ENCODE measurements at regions not wholly inside any gene's neighbourhood (a gene's known extent, or its start where the extent isn't known, plus 50 kb on each side); places are given as distances from the start of the nearest gene placed in this dataset.
"Not testable (repeated sequence)": the region's sequence is repeated elsewhere in the genome, so short reads cannot be mapped to it uniquely, and the experiment has no call there.

DNA sequence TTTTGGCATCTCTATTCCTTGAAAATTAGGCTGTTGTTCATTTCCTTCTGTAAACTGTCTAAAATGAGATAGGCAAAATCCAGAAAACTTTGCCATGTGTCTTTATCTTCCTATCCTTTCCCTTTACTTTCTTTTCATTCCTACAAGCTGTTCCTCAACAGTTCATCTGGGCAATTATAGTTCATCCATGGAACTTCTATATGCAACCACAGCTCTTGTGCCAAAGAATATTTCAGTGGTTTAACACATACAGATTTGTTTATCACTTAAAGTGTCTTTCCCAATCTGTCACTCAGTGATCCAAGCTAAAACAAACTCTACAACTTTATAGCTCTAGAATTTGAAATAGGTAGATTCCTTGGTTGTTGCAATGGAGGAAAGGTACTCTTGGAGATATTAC, 230.3 kb upstream of the EPHA6 start:
- H3K9me3 ChIP-seq = no peaks in the 10 kb centered on the region
- no peak for DNase-seq
- no peaks in the 10 kb centered on the region for H3K27me3 ChIP-seq
- no peak overlapping the region for H3K4me3 ChIP-seq
- H3K27ac ChIP-seq = no peak overlapping the region
- H3K4me1 ChIP-seq = no peaks in the 10 kb centered on the region
- TF ChIP-seq, protein P1, sequence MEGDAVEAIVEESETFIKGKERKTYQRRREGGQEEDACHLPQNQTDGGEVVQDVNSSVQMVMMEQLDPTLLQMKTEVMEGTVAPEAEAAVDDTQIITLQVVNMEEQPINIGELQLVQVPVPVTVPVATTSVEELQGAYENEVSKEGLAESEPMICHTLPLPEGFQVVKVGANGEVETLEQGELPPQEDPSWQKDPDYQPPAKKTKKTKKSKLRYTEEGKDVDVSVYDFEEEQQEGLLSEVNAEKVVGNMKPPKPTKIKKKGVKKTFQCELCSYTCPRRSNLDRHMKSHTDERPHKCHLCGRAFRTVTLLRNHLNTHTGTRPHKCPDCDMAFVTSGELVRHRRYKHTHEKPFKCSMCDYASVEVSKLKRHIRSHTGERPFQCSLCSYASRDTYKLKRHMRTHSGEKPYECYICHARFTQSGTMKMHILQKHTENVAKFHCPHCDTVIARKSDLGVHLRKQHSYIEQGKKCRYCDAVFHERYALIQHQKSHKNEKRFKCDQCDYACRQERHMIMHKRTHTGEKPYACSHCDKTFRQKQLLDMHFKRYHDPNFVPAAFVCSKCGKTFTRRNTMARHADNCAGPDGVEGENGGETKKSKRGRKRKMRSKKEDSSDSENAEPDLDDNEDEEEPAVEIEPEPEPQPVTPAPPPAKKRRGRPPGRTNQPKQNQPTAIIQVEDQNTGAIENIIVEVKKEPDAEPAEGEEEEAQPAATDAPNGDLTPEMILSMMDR (IDR thresholded peaks at IDR 0.05) = no peak
- intact Hi-C loops (cut with DNase I) = no loop called here
- H3K9ac ChIP-seq (ENCODE audit: low read depth in 2 of 2, low read length in 2 of 2) = no peak overlapping the region
- H3K36me3 ChIP-seq = no peaks in the 10 kb centered on the region

DNA sequence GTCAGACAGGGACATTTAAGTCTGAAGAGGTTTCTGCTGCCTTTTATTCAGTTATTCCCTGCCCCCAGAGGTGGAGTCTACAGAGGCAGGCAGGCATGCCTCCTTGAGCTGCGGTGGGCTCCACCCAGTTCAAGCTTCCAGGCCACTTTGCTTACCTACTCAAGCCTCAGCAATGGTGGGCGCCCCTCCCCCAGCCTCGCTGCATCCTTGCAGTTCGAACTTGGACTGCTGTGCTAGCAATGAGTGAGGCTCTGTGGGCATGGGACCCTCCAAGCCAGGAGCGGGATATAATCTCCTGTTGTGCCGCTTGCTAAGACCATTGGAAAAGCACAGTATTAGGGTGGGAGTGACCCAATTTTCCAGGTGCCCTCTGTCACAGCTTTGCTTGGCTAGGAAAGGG, 207.5 kb upstream of the EPHA6 start:
- H3K27ac ChIP-seq; H3K36me3 ChIP-seq; H3K9ac ChIP-seq (ENCODE audit: low read depth in 2 of 2, low read length in 2 of 2); H3K9me3 ChIP-seq; DNase-seq; H3K27me3 ChIP-seq; H3K4me3 ChIP-seq; intact Hi-C loops (cut with DNase I); H3K4me1 ChIP-seq: not testable (repeated sequence)

DNA sequence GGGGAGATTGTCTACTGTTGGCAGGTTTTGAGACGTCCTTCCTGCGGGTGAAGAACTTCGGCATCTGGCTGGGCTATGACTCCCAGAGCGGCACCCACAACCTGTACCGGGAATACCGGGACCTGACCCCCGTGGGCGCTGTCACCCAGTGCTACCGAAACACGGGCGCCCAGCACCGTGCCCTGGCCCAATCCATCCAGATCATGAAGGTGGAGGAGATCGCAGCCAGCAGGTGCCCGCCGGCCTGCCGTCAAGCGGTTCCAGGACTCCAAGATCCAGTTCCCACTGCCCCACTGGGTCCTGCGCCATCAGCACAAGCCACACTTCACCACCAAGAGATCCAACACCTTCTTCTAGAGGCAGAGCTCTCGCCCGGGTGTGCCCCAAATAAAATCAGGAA, 194.9 kb upstream of the EPHA6 start:
- Histone ChIP-seq H3K9ac (ENCODE audit: low read depth in 2 of 2, low read length in 2 of 2) (no peak overlapping the region), H3K4me3 (no peak overlapping the region), H3K27me3 (no peaks in the 10 kb centered on the region), H3K27ac (no peak overlapping the region), H3K36me3 (no peaks in the 10 kb centered on the region), H3K9me3 (no peaks in the 10 kb centered on the region), H3K4me1 (no peaks in the 10 kb centered on the region)
- intact Hi-C loops (cut with DNase I) = no loop called here
- TF ChIP-seq, protein P1 (IDR thresholded peaks at IDR 0.05) = no peak
- DNase-seq = no peak

DNA sequence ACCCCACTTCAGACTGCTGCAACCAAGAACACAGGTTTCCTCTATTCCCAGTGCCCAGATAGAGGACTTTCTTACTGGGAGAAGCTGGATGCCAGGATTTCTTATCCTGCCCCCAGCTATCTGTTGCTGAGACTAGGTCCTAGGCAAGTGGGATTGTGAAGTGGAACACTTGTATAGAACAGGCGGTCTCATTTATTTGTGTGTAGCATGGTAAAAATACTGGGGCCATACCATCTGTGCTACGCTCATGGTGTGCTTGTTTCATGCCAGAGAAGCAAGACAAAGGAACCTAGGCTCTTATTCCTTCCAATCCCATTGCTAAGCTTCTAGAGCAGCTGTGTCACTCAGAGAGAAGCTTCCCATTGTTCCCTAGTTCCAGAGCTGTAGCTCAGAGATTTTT, 191.5 kb upstream of the EPHA6 start:
- Histone ChIP-seq H3K4me3 (no peak overlapping the region), H3K9me3 (no peaks in the 10 kb centered on the region), H3K9ac (ENCODE audit: low read depth in 2 of 2, low read length in 2 of 2) (no peak overlapping the region), H3K36me3 (no peaks in the 10 kb centered on the region), H3K4me1 (no peaks in the 10 kb centered on the region), H3K27ac (no peak overlapping the region), H3K27me3 (no peaks in the 10 kb centered on the region)
- DNase-seq = no peak
- intact Hi-C loops (cut with DNase I) = no loop called here
- TF ChIP-seq, protein P1 (IDR thresholded peaks at IDR 0.05) = no peak

DNA sequence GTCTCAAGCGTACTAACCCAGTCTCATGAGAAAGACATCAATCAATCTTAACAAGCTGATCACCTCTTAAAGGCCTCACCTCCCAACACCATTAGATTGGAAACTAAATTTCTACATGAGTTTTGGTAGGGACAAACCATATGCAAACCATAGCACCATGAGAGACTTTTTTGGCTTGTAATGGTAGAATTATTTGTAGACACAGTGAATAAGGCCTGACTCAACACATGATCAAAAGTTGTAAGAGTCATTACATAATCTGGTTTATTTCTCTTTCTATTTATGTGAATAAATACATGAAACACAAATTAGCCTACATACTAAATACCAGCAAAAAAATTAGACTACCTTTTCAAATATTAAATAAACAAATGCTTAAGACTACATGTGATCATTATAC, 183.3 kb upstream of the EPHA6 start:
- Histone ChIP-seq H3K36me3 (no peaks in the 10 kb centered on the region), H3K4me3 (no peak overlapping the region), H3K9me3 (no peaks in the 10 kb centered on the region), H3K9ac (ENCODE audit: low read depth in 2 of 2, low read length in 2 of 2) (no peak overlapping the region), H3K27me3 (no peaks in the 10 kb centered on the region), H3K4me1 (no peaks in the 10 kb centered on the region), H3K27ac (no peak overlapping the region)
- DNase-seq = no peak
- intact Hi-C loops (cut with DNase I) = no loop called here
- TF ChIP-seq, protein P1 (IDR thresholded peaks at IDR 0.05) = no peak

DNA sequence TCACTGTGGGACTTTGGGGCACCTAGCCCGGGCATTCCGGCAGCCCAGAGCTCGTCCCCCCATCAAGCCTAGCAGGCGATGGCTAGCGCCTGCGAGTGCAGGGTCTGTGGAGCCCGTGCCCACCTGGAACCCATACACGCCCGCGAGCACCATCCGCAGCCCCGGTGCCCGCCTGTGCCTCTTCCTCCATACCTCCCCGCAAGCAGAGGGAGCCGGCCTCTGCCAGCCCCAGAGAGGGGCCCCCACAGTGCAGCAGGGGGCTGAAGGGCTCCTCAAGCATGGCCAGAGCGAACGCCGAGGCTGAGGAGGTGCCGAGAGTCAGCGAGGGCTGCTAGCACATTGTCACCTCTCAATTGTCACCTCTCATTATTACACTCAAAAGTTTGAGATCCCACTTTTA, 167.8 kb upstream of the EPHA6 start:
- Histone ChIP-seq H3K27me3 (no peaks in the 10 kb centered on the region), H3K9me3 (no peaks in the 10 kb centered on the region), H3K4me1 (no peaks in the 10 kb centered on the region), H3K36me3 (no peaks in the 10 kb centered on the region), H3K9ac (ENCODE audit: low read depth in 2 of 2, low read length in 2 of 2) (no peak overlapping the region), H3K27ac (no peak overlapping the region), H3K4me3 (no peak overlapping the region)
- TF ChIP-seq, protein P1 (IDR thresholded peaks at IDR 0.05) = no peak
- intact Hi-C loops (cut with DNase I) = no loop called here
- DNase-seq = no peak

All from colonic mucosa (tissue), 4 donors.